ENCODE measurements at regions not wholly inside any gene's neighbourhood (a gene's known extent, or its start where the extent isn't known, plus 50 kb on each side); places are given as distances from the start of the nearest gene placed in this dataset.

- Histone ChIP-seq H3K36me3 (no peaks in the 10 kb centered on the region), H3K27me3 (no peaks in the 10 kb centered on the region), H3K4me1 (no peaks in the 10 kb centered on the region), H3K4me3 (no peak overlapping the region), H3K9me3 (no peaks in the 10 kb centered on the region), H3K27ac (no peak overlapping the region)
- in situ Hi-C loops (cut with MboI; ENCODE audit: low sequenced_read_pairs in 4 of 4), result no loop called here
- DNase-seq (no peak), ATAC-seq (no peak)
- TF ChIP-seq CTCF (IDR thresholded peaks at IDR 0.05 in 4 of 5, conservative IDR thresholded peaks at IDR 0.05 in 1 of 5), result no peak
- intact Hi-C loops (cut with DNase I; ENCODE audit: low total_unique reads), result no loop called here
Observed at GRCh38 chr12:43126652-43127375, 425.2 kb downstream of the ADAMTS20 start.

GRCh38 chr12:43123461-43123860, 428.5 kb downstream of the ADAMTS20 start:
- H3K27me3 ChIP-seq, result no peaks in the 10 kb centered on the region
- no peaks in the 10 kb centered on the region for H3K4me1 ChIP-seq
- ATAC-seq (no peak), DNase-seq (no peak)
- no peaks in the 10 kb centered on the region for H3K9me3 ChIP-seq
- in situ Hi-C loops (cut with MboI; ENCODE audit: low sequenced_read_pairs in 4 of 4) (no loop called here), intact Hi-C loops (cut with DNase I; ENCODE audit: low total_unique reads) (no loop called here)
- TF ChIP-seq POLR2A (IDR thresholded peaks at IDR 0.05), result no peak
- no peak for TF ChIP-seq CTCF (IDR thresholded peaks at IDR 0.05 in 4 of 5, conservative IDR thresholded peaks at IDR 0.05 in 1 of 5)
- no peak overlapping the region for H3K27ac ChIP-seq
- H3K4me3 ChIP-seq, result no peak overlapping the region
- H3K36me3 ChIP-seq, result no peaks in the 10 kb centered on the region

GRCh38 chr12:43120150-43120549, 431.9 kb downstream of the ADAMTS20 start:
- no peaks in the 10 kb centered on the region for H3K4me1 ChIP-seq
- no peaks in the 10 kb centered on the region for H3K27me3 ChIP-seq
- no peak for TF ChIP-seq CTCF (IDR thresholded peaks at IDR 0.05 in 4 of 5, conservative IDR thresholded peaks at IDR 0.05 in 1 of 5)
- TF ChIP-seq POLR2A (IDR thresholded peaks at IDR 0.05), result no peak
- H3K27ac ChIP-seq, result no peak overlapping the region
- intact Hi-C loops (cut with DNase I; ENCODE audit: low total_unique reads) (no loop called here), in situ Hi-C loops (cut with MboI; ENCODE audit: low sequenced_read_pairs in 4 of 4) (no loop called here)
- no peaks in the 10 kb centered on the region for H3K9me3 ChIP-seq
- DNase-seq, result no peak
- ATAC-seq, result no peak
- no peaks in the 10 kb centered on the region for H3K36me3 ChIP-seq
- H3K4me3 ChIP-seq, result no peak overlapping the region

- Histone ChIP-seq H3K36me3 (no peaks in the 10 kb centered on the region), H3K4me3 (no peak overlapping the region), H3K4me1 (no peaks in the 10 kb centered on the region), H3K9me3 (no peaks in the 10 kb centered on the region), H3K27me3 (no peaks in the 10 kb centered on the region), H3K27ac (no peak overlapping the region)
- ATAC-seq, result no peak
- in situ Hi-C loops (cut with MboI; ENCODE audit: low sequenced_read_pairs in 4 of 4), result no loop called here
- no peak for TF ChIP-seq CTCF (IDR thresholded peaks at IDR 0.05 in 4 of 5, conservative IDR thresholded peaks at IDR 0.05 in 1 of 5)
- TF ChIP-seq POLR2A (IDR thresholded peaks at IDR 0.05), result no peak
- DNase-seq, result no peak
- intact Hi-C loops (cut with DNase I; ENCODE audit: low total_unique reads), result no loop called here
Observed at GRCh38 chr12:43118881-43119280, 433.1 kb downstream of the ADAMTS20 start.

GRCh38 chr12:43118234-43118633, 433.8 kb downstream of the ADAMTS20 start:
- DNase-seq, result no peak
- no peaks in the 10 kb centered on the region for H3K36me3 ChIP-seq
- H3K4me1 ChIP-seq, result no peaks in the 10 kb centered on the region
- TF ChIP-seq POLR2A (IDR thresholded peaks at IDR 0.05), result no peak
- no peak for TF ChIP-seq CTCF (IDR thresholded peaks at IDR 0.05 in 4 of 5, conservative IDR thresholded peaks at IDR 0.05 in 1 of 5)
- no peak overlapping the region for H3K27ac ChIP-seq
- no peak for ATAC-seq
- in situ Hi-C loops (cut with MboI; ENCODE audit: low sequenced_read_pairs in 4 of 4) (no loop called here), intact Hi-C loops (cut with DNase I; ENCODE audit: low total_unique reads) (no loop called here)
- H3K27me3 ChIP-seq, result no peaks in the 10 kb centered on the region
- no peak overlapping the region for H3K4me3 ChIP-seq
- H3K9me3 ChIP-seq, result no peaks in the 10 kb centered on the region
